ENCODE measurements at regions not wholly inside any gene's neighbourhood (a gene's known extent, or its start where the extent isn't known, plus 50 kb on each side); places are given as distances from the start of the nearest gene placed in this dataset.
A peak's percentile ranks its signal among the peaks of the same experiment; 100 is the strongest.

DNA sequence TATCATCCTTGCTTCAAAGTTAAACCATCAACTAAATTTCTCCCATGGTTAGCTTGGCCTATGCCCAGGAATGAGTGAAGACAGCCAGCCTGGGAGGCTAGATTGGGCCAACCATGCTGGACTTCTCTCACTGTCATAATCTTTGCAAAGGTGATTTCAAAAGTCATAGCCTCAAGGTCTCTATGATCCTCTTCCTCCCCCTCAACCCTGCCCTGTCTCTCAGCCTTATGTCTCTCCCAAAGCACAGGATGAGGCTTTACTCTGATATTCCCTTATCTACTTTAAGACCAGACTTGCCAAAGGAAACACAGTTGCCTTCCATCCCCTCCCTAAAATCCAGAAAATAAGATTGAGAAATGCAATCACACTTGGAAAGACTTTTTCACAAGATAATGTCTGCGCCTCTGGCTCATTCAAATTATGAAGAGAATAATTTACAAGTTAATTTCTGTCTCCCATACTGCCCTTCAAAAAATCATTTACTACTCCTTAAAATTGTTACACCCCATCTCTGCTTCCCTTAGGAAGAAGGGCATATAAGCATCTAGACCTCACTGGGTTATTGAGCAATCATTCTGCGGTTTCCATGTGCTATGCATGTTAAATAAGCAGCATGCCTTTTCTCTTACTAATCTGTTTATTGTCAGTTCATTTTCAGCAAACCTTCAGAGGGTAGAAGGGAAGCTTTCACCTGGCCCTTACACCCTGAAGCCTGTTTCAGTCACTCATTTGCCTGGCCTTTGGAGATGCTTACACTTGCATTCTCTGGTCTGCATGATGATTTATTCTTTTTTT is 113.8 kb upstream of the ANKRD55 start (continued):
- TF ChIP-seq MED13 (CRISPR knock-in tag; IDR thresholded peaks at IDR 0.05) (0 out of 2 replicates have a peak, but pooled peaks have one; percentile 38), ZFP37 (CRISPR knock-in tag; IDR thresholded peaks at IDR 0.05; ENCODE audit: borderline replicate concordance) (no peak), ZNF547 (CRISPR knock-in tag; IDR thresholded peaks at IDR 0.05) (no peak), SOX5 (CRISPR knock-in tag; IDR thresholded peaks at IDR 0.05; ENCODE audit: borderline replicate concordance) (peak; percentile 82; the same call in 1 of the 2 replicates), ZNF616 (CRISPR knock-in tag; IDR thresholded peaks at IDR 0.05; ENCODE audit: low read depth) (no peak), MIER3 (CRISPR knock-in tag; IDR thresholded peaks at IDR 0.05; ENCODE audit: borderline replicate concordance) (peak; percentile 63; the same call in 1 of the 2 replicates), ZNF546 (CRISPR knock-in tag; conservative IDR thresholded peaks at IDR 0.05) (no peak), KIAA2018 (CRISPR knock-in tag; IDR thresholded peaks at IDR 0.05; ENCODE audit: borderline replicate concordance) (no peak), ARID3A (IDR thresholded peaks at IDR 0.05; ENCODE audit: low read depth, low read length) (peak; percentile 43; the same call in 1 of the 2 replicates), IRF2 (CRISPR knock-in tag; IDR thresholded peaks at IDR 0.05) (peak; percentile 78), GPBP1L1 (CRISPR knock-in tag; IDR thresholded peaks at IDR 0.05) (no peak), ZNF792 (CRISPR knock-in tag; IDR thresholded peaks at IDR 0.05) (peak; percentile 63; the same call in 1 of the 2 replicates)
- TF ChIP-seq, protein P1, sequence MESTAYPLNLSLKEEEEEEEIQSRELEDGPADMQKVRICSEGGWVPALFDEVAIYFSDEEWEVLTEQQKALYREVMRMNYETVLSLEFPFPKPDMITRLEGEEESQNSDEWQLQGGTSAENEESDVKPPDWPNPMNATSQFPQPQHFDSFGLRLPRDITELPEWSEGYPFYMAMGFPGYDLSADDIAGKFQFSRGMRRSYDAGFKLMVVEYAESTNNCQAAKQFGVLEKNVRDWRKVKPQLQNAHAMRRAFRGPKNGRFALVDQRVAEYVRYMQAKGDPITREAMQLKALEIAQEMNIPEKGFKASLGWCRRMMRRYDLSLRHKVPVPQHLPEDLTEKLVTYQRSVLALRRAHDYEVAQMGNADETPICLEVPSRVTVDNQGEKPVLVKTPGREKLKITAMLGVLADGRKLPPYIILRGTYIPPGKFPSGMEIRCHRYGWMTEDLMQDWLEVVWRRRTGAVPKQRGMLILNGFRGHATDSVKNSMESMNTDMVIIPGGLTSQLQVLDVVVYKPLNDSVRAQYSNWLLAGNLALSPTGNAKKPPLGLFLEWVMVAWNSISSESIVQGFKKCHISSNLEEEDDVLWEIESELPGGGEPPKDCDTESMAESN (CRISPR knock-in tag; conservative IDR thresholded peaks at IDR 0.05) = no peak
- TF ChIP-seq, protein P2, sequence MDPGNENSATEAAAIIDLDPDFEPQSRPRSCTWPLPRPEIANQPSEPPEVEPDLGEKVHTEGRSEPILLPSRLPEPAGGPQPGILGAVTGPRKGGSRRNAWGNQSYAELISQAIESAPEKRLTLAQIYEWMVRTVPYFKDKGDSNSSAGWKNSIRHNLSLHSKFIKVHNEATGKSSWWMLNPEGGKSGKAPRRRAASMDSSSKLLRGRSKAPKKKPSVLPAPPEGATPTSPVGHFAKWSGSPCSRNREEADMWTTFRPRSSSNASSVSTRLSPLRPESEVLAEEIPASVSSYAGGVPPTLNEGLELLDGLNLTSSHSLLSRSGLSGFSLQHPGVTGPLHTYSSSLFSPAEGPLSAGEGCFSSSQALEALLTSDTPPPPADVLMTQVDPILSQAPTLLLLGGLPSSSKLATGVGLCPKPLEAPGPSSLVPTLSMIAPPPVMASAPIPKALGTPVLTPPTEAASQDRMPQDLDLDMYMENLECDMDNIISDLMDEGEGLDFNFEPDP (CRISPR knock-in tag; conservative IDR thresholded peaks at IDR 0.05) = no peak

Measured in HepG2 (cell line).